ENCODE measurements at regions not wholly inside any gene's neighbourhood (a gene's known extent, or its start where the extent isn't known, plus 50 kb on each side); places are given as distances from the start of the nearest gene placed in this dataset.

DNA sequence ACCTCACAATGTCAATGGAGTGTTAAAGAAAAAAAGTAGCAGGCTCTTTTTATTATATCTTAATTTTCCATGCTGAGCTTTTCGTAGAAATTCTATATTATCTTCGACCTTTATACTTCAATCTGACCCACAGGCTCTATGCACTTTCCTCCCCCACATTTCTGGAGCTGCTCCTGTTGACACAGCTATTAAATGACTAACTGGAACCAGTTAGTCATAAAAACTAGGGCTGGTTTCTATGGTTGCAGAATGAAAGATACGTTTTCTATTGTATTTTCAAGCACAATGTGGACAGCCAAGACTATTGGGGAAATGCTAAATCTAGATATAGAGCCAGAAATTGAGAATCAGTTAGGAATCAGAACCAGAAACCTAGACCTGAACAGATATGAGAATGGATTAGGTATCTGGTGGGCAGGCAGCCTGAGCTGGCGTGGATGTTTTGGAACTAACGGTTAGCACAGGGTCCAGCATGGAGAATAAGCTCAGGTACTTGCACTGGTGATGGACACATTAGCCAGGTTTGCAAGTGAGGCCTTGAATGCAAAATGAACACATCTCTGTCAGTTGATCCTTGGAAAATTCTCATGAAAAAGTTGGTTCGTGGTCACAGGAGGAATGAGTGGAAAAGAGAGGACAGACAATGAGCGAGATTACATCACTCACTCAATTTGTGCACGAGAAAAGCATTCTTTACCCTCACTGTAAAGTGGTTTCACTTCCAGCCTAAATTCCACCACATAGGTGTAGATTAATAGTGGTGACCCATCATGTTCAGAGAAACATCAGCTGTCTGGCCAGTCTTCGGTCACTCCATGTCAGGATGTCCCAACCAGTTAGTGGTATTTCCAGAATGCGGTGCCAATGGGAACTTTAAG, 144.6 kb upstream of the EPHA4 start:
- ChIA-PET CTCF (ENCODE audit: low intra/inter-chr PET ratio, low total read pairs) (no interaction called here), POLR2A (no interaction called here)
- intact Hi-C loops (cut with micrococcal nuclease; ENCODE audit: unreplicated experiment) = no loop called here
- no peaks in the 10 kb centered on the region for H3K4me1 ChIP-seq (ENCODE audit: insufficient read depth, low read length)
- 18% methylated on average over 10 of the region's 10 CpGs for WGBS (ENCODE audit: low lambda C conversion rate)
- no TSS peak for BruUV-seq (replicated peaks)
- no peaks in the 10 kb centered on the region for H4K20me1 ChIP-seq (ENCODE audit: insufficient read depth, low read length)
- ATAC-seq (no peak), DNase-seq (ENCODE audit: low spot score) (no peak), FAIRE-seq (no peak)
- no peaks in the 10 kb centered on the region for H3K79me2 ChIP-seq (ENCODE audit: insufficient read depth, low read length)
- no peak overlapping the region for H3K4me2 ChIP-seq (ENCODE audit: low read depth, low read length)
- no peak overlapping the region for H3K4me3 ChIP-seq (replicated peaks in 1 of 3; ENCODE audit: insufficient read depth in 1 of 3, low read depth in 2 of 3, low read length in 3 of 3)
- in situ Hi-C loops (cut with HindIII; ENCODE audit: extremely low pct_ligation_motif_present, low pct_unique_long_range_greater_than_20kb) = no loop called here
- TF ChIP-seq ZNF143 (CRISPR knock-in tag; IDR thresholded peaks at IDR 0.05) = no peak
- TF ChIP-seq, protein P1, sequence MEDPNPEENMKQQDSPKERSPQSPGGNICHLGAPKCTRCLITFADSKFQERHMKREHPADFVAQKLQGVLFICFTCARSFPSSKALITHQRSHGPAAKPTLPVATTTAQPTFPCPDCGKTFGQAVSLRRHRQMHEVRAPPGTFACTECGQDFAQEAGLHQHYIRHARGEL (CRISPR knock-in tag; IDR thresholded peaks at IDR 0.05) = no peak
- H3K36me3 ChIP-seq (replicated peaks in 1 of 2; ENCODE audit: control insufficient read depth in 1 of 2, insufficient read depth in 2 of 2, low read length in 2 of 2) = no peaks in the 10 kb centered on the region
- H3K9me3 ChIP-seq (ENCODE audit: low read length) = peaks cover 55% of the 10 kb centered on the region
- H3K9ac ChIP-seq (ENCODE audit: insufficient read depth, low read depth, low read length) = no peak overlapping the region
- no peaks in the 10 kb centered on the region for H3K27me3 ChIP-seq (ENCODE audit: control insufficient read depth in 1 of 2, insufficient read depth in 2 of 2, low read length in 2 of 2)
- H3K27ac ChIP-seq (ENCODE audit: extremely low read length, insufficient read depth, low read length) = no peak overlapping the region
- H2AFZ ChIP-seq (ENCODE audit: low read length) = no peak overlapping the region

DNA sequence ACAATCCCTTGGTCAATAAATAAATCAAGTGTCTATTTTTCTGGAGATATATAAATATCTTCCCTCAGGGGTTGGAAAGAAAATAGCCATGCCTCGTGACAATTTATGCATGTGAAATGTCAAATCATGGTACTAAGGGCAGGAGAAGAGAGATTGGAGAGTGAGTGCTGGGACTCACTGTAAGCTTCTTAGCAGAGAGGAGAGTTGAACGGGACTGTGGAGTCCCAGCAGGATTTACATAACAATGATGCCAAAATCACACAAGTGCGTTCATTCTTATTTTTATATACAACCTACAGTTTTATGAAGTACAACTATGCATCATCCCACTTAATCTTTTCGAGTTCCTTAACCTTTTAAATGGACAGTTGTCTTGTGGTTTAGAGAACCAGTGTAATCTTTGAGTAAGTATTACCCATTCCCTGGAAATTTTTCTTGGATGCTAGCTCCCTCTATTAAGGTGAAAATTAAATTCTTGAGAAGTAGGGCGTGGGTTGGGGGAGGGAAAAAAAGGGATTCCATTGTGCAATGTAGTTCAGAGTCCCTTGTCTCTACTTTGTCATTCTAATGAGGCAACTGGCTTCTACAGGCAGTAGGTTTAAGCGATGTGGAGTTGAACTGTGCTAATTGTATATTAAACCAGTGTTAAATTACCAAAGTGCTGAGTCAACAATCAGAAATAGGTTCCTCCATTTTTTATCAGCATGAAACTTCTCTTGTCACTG, 143.6 kb upstream of the EPHA4 start:
- in situ Hi-C loops (cut with HindIII; ENCODE audit: extremely low pct_ligation_motif_present, low pct_unique_long_range_greater_than_20kb) = no loop called here
- Histone ChIP-seq H3K4me3 (replicated peaks in 1 of 3; ENCODE audit: insufficient read depth in 1 of 3, low read depth in 2 of 3, low read length in 3 of 3) (no peak overlapping the region), H2AFZ (ENCODE audit: low read length) (no peak overlapping the region), H3K79me2 (ENCODE audit: insufficient read depth, low read length) (no peaks in the 10 kb centered on the region), H3K27ac (ENCODE audit: extremely low read length, insufficient read depth, low read length) (no peak overlapping the region), H4K20me1 (ENCODE audit: insufficient read depth, low read length) (no peaks in the 10 kb centered on the region), H3K4me2 (ENCODE audit: low read depth, low read length) (no peak overlapping the region), H3K36me3 (replicated peaks in 1 of 2; ENCODE audit: control insufficient read depth in 1 of 2, insufficient read depth in 2 of 2, low read length in 2 of 2) (no peaks in the 10 kb centered on the region), H3K9ac (ENCODE audit: insufficient read depth, low read depth, low read length) (no peak overlapping the region), H3K9me3 (ENCODE audit: low read length) (peaks cover 52% of the 10 kb centered on the region), H3K27me3 (ENCODE audit: control insufficient read depth in 1 of 2, insufficient read depth in 2 of 2, low read length in 2 of 2) (no peaks in the 10 kb centered on the region), H3K4me1 (ENCODE audit: insufficient read depth, low read length) (no peaks in the 10 kb centered on the region)
- CTCF ChIA-PET (ENCODE audit: low intra/inter-chr PET ratio, low total read pairs) = no interaction called here
- BruUV-seq (replicated peaks) = no TSS peak
- DNase-seq (ENCODE audit: low spot score) = no peak
- POLR2A ChIA-PET = no interaction called here
- no peak for TF ChIP-seq NR2F6 (IDR thresholded peaks at IDR 0.05)
- no peak for TF ChIP-seq NR2F6 (CRISPR knock-in tag; IDR thresholded peaks at IDR 0.05)
- no peak for TF ChIP-seq REXO4 (CRISPR knock-in tag; IDR thresholded peaks at IDR 0.05; ENCODE audit: borderline replicate concordance)
- TF ChIP-seq ZNF670 (CRISPR knock-in tag; IDR thresholded peaks at IDR 0.05; ENCODE audit: borderline replicate concordance) = no peak
- TF ChIP-seq MAFK (conservative IDR thresholded peaks at IDR 0.05 in 1 of 2, IDR thresholded peaks at IDR 0.05 in 1 of 2; ENCODE audit: low read length in 2 of 2) = peak; percentile 80 to 92
- no peak for TF ChIP-seq ZNF138 (CRISPR knock-in tag; IDR thresholded peaks at IDR 0.05; ENCODE audit: low read depth)
- TF ChIP-seq SP5 (CRISPR knock-in tag; IDR thresholded peaks at IDR 0.05; ENCODE audit: borderline replicate concordance, low read depth) = no peak
- peak; percentile 81 for TF ChIP-seq MAFF (IDR thresholded peaks at IDR 0.05; ENCODE audit: low read depth, low read length)
- WGBS (ENCODE audit: low lambda C conversion rate) = 4% methylated on average over 6 of the region's 6 CpGs
- FAIRE-seq = no peak
- ATAC-seq = no peak
- intact Hi-C loops (cut with micrococcal nuclease; ENCODE audit: unreplicated experiment) = no loop called here

Measured in HepG2 (cell line).